Kidney epithelial cell (primary cell): ENCODE measurements at regions not wholly inside any gene's neighbourhood (a gene's known extent, or its start where the extent isn't known, plus 50 kb on each side); places are given as distances from the start of the nearest gene placed in this dataset.

Experiments used
- DNase-seq: peaks from one replicate; pipeline ENCODE4 v3.0.0-alpha.2; 2010; ENCODE audit warnings: low read depth
- H3K27me3 ChIP-seq: 2 replicates; pipeline ENCODE4 v1.6.0; 2011; ENCODE audit warnings: low read length; ENCODE audit not compliant: control insufficient read depth, insufficient read depth
- H3K36me3 ChIP-seq: 2 replicates; pipeline ENCODE4 v1.5.1; 2011; ENCODE audit warnings: low read length; ENCODE audit not compliant: control insufficient read depth, insufficient read depth
- H3K4me3 ChIP-seq: 2 replicates; pipeline ENCODE4 v1.5.1; 2011; ENCODE audit warnings: low read depth, mild to moderate bottlenecking, control low read depth, low read length
- TF ChIP-seq, protein P1 (sequence below): IDR thresholded peaks from 2 replicates; pipeline ENCODE4 v1.5.1; 2011; ENCODE audit warnings: mild to moderate bottlenecking, moderate library complexity, low read length, control low read depth, inconsistent platforms; ENCODE audit not compliant: insufficient read depth, poor library complexity, severe bottlenecking

DNA sequence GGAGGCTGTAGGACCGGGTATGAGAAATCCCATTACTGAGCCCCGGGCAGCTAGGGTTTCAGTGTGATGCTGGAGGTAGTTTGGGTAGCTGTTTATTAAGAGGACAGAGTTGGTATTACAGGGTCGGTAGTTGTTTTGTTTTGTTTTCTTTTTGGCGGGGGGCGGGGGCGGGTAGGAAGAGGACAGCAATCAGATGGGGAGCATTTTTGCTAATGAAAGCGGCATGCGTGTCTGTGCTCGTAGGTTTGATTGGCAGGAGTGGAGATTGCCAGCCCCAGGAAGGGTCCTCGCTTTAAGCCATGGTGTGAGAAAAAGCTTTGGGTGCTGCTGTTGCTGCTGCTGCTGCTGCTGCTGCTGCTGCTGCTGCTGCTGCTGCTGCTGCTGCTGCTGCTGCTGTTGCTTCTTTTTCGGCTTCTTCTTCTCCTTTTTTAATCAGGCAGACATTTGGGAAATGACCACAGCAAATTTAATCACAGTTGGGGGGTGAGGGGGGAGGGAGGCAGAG, 498.5 kb upstream of the ZFHX3 start:
- Histone ChIP-seq H3K36me3 (no peaks in the 10 kb centered on the region), H3K27me3 (peaks cover 12% of the 10 kb centered on the region), H3K4me3 (no peak overlapping the region)
- DNase-seq, result no peak
- TF ChIP-seq, protein P1, sequence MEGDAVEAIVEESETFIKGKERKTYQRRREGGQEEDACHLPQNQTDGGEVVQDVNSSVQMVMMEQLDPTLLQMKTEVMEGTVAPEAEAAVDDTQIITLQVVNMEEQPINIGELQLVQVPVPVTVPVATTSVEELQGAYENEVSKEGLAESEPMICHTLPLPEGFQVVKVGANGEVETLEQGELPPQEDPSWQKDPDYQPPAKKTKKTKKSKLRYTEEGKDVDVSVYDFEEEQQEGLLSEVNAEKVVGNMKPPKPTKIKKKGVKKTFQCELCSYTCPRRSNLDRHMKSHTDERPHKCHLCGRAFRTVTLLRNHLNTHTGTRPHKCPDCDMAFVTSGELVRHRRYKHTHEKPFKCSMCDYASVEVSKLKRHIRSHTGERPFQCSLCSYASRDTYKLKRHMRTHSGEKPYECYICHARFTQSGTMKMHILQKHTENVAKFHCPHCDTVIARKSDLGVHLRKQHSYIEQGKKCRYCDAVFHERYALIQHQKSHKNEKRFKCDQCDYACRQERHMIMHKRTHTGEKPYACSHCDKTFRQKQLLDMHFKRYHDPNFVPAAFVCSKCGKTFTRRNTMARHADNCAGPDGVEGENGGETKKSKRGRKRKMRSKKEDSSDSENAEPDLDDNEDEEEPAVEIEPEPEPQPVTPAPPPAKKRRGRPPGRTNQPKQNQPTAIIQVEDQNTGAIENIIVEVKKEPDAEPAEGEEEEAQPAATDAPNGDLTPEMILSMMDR, result no peak

DNA sequence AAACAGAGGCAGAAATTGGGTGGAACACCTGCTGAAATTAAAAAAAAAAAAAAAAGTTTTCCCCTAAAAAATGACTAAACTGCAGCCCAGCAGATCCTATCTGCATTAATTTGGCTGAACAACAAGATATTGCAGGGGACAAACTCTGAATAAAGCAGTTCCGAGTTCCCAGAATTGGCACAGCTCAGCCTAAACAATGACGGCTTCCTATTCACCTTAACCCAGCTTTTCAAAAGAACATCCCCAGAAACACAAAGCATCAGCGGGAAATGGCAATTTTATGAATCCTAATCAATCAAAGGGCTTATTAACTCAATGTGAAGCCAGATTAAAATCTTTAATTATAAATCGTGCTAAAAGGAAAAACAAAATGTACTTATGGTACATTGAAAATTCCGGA, 497.8 kb upstream of the ZFHX3 start:
- DNase-seq, result no peak
- H3K36me3 ChIP-seq, result no peaks in the 10 kb centered on the region
- TF ChIP-seq, protein P1, result no peak
- H3K4me3 ChIP-seq, result no peak overlapping the region
- peaks cover 12% of the 10 kb centered on the region for H3K27me3 ChIP-seq

DNA sequence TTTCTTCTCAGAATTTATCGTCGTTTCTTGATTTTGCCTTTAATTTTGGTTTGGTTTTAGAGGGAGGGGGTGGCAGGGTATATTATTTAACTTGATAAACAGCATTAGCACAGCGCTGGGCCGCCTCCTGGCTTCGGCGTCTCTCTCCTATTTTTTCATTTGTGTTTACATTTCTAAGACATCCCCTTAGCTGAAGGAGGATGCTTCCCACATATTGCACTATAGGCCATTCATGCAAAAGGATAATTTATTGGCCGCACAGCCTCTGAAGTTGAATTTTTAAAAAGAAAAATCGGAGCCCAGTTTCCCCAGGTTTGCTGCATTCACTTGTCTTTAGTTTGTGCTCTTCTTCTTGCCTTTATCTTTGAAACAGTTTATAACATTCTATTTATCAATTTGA, 497.4 kb upstream of the ZFHX3 start:
- no peak overlapping the region for H3K4me3 ChIP-seq
- TF ChIP-seq, protein P1, result no peak
- DNase-seq, result no peak
- no peaks in the 10 kb centered on the region for H3K36me3 ChIP-seq
- peaks cover 12% of the 10 kb centered on the region for H3K27me3 ChIP-seq

DNA sequence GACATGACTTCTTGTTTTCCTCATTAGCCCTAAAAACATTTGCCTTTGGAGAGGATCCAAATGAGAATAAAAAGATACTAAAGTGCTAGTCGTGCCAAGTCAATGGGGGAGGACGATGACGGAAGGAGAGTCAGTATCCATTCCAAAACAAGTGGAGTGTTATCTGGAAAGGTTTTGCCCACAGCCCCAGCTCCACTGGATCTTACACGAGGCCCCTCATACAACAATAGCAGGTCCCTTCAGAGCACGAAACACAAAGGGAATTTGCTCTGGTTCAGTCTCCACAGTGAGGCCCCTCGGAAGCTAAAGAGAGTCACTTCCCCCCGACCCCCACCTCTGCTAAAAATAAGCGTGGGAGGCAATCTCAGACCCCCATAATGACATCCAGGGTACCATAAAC, 496.9 kb upstream of the ZFHX3 start:
- peaks cover 12% of the 10 kb centered on the region for H3K27me3 ChIP-seq
- TF ChIP-seq, protein P1, result no peak
- H3K4me3 ChIP-seq, result no peak overlapping the region
- no peak for DNase-seq
- no peaks in the 10 kb centered on the region for H3K36me3 ChIP-seq

DNA sequence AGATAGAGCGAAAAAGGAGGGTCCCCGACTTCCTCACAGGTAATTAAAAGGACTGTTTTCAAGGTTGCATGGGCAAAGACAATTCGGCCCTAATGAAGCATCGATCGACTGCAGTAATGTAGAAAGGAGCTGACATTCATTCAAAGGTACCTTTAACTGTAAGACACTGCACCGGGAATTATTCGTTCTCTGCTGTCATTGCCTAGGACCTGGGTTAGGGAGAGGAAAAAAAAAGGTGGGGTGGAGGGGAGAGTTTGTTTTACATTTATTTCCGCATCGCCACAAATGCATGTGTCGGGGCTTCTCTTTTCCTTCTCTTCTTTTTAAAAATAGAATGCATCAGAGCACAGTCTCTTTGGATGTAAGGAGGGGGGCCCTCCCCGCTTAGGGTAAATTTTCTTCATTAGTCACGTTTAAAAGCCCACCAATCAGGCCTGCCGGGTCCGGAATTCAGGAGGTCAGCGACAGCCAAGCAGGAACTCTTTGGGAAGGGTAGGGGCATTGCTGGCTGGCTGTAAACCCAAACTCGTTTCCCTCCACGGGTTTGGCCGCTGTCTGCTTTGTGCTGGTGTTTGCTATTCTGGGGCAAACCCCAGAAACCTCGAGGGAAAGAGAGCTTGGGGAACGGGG, 496.2 kb upstream of the ZFHX3 start:
- TF ChIP-seq, protein P1, result no peak
- Histone ChIP-seq H3K27me3 (peaks cover 12% of the 10 kb centered on the region), H3K4me3 (no peak overlapping the region), H3K36me3 (no peaks in the 10 kb centered on the region)
- no peak for DNase-seq

DNA sequence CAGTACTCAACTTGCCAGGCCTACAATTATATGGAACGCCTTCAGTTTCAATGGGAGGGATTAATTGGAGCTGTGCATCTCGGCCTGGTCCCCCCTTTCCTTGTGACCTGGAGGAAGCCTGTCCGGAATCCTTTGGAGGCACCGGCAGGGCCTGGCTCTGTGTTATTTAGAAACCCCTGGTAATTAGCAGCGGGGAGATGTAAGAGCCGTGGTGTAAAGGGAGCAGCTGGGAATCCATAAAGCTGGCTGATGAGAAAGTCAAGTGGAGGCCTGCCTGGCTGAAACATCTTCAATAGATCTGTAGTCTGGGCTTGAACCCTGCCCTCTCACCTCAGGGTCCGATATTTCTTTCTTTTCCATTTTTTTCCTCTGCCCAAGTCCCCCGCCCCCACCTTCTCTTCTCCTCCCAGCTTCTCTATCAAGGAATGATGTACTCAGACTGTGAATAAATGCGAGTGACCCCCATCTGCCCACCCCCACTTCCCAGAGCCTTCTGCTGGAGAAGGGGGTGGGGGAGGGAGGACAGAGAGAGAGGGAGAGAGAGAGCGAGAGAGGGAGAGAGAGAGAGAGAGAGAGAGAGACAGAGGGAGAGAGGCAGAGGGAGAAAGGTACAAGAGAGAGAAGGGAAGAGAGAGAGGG, 495.5 kb upstream of the ZFHX3 start:
- TF ChIP-seq, protein P1, result no peak
- peaks cover 12% of the 10 kb centered on the region for H3K27me3 ChIP-seq
- no peaks in the 10 kb centered on the region for H3K36me3 ChIP-seq
- DNase-seq, result no peak
- no peak overlapping the region for H3K4me3 ChIP-seq
